ENCODE measurements at regions not wholly inside any gene's neighbourhood (a gene's known extent, or its start where the extent isn't known, plus 50 kb on each side); places are given as distances from the start of the nearest gene placed in this dataset.

GRCh38 chr7:131014906-131015656 is 281.1 kb upstream of the KLF14 start:
- no peaks in the 10 kb centered on the region for H3K36me3 ChIP-seq (ENCODE audit: control insufficient read depth, insufficient read depth, low read length)
- H3K4me3 ChIP-seq (ENCODE audit: low read depth, low read length), result no peak overlapping the region
- H3K27me3 ChIP-seq (ENCODE audit: control insufficient read depth, insufficient read depth, low read length), result no peaks in the 10 kb centered on the region
- peaks cover 9% of the 10 kb centered on the region for H3K4me1 ChIP-seq (ENCODE audit: control insufficient read depth, insufficient read depth, low read length)
- H3K27ac ChIP-seq (ENCODE audit: low read depth, low read length), result no peak overlapping the region
- H3K9me3 ChIP-seq (ENCODE audit: control insufficient read depth, insufficient read depth, low read length), result no peaks in the 10 kb centered on the region
- H3K9ac ChIP-seq (ENCODE audit: low read depth, low read length), result no peak overlapping the region

- Histone ChIP-seq H3K36me3 (ENCODE audit: control insufficient read depth, insufficient read depth, low read length) (no peaks in the 10 kb centered on the region), H3K4me1 (ENCODE audit: control insufficient read depth, insufficient read depth, low read length) (peaks cover 9% of the 10 kb centered on the region), H3K27me3 (ENCODE audit: control insufficient read depth, insufficient read depth, low read length) (no peaks in the 10 kb centered on the region), H3K27ac (ENCODE audit: low read depth, low read length) (no peak overlapping the region), H3K4me3 (ENCODE audit: low read depth, low read length) (no peak overlapping the region), H3K9ac (ENCODE audit: low read depth, low read length) (no peak overlapping the region), H3K9me3 (ENCODE audit: control insufficient read depth, insufficient read depth, low read length) (no peaks in the 10 kb centered on the region)
Observed at GRCh38 chr7:131015657-131015958, 281.6 kb upstream of the KLF14 start.

- peaks cover 9% of the 10 kb centered on the region for H3K4me1 ChIP-seq (ENCODE audit: control insufficient read depth, insufficient read depth, low read length)
- no peak overlapping the region for H3K9ac ChIP-seq (ENCODE audit: low read depth, low read length)
- no peaks in the 10 kb centered on the region for H3K27me3 ChIP-seq (ENCODE audit: control insufficient read depth, insufficient read depth, low read length)
- H3K9me3 ChIP-seq (ENCODE audit: control insufficient read depth, insufficient read depth, low read length), result no peaks in the 10 kb centered on the region
- no peak overlapping the region for H3K27ac ChIP-seq (ENCODE audit: low read depth, low read length)
- H3K36me3 ChIP-seq (ENCODE audit: control insufficient read depth, insufficient read depth, low read length), result no peaks in the 10 kb centered on the region
- H3K4me3 ChIP-seq (ENCODE audit: low read depth, low read length), result no peak overlapping the region
Observed at GRCh38 chr7:131016230-131016629, 282.2 kb upstream of the KLF14 start.

GRCh38 chr7:131019351-131019750 is 285.3 kb upstream of the KLF14 start:
- Histone ChIP-seq H3K4me1 (ENCODE audit: control insufficient read depth, insufficient read depth, low read length) (no peaks in the 10 kb centered on the region), H3K9ac (ENCODE audit: low read depth, low read length) (no peak overlapping the region), H3K9me3 (ENCODE audit: control insufficient read depth, insufficient read depth, low read length) (no peaks in the 10 kb centered on the region), H3K4me3 (ENCODE audit: low read depth, low read length) (no peak overlapping the region), H3K36me3 (ENCODE audit: control insufficient read depth, insufficient read depth, low read length) (no peaks in the 10 kb centered on the region), H3K27me3 (ENCODE audit: control insufficient read depth, insufficient read depth, low read length) (no peaks in the 10 kb centered on the region), H3K27ac (ENCODE audit: low read depth, low read length) (no peak overlapping the region)

GRCh38 chr7:131020759-131021261 is 286.8 kb upstream of the KLF14 start:
- no peak overlapping the region for H3K9ac ChIP-seq (ENCODE audit: low read depth, low read length)
- H3K4me3 ChIP-seq (ENCODE audit: low read depth, low read length), result no peak overlapping the region
- H3K27me3 ChIP-seq (ENCODE audit: control insufficient read depth, insufficient read depth, low read length), result no peaks in the 10 kb centered on the region
- H3K4me1 ChIP-seq (ENCODE audit: control insufficient read depth, insufficient read depth, low read length), result no peaks in the 10 kb centered on the region
- no peak overlapping the region for H3K27ac ChIP-seq (ENCODE audit: low read depth, low read length)
- no peaks in the 10 kb centered on the region for H3K9me3 ChIP-seq (ENCODE audit: control insufficient read depth, insufficient read depth, low read length)
- H3K36me3 ChIP-seq (ENCODE audit: control insufficient read depth, insufficient read depth, low read length), result no peaks in the 10 kb centered on the region

GRCh38 chr7:131021460-131021859 is 287.5 kb upstream of the KLF14 start:
- H3K4me3 ChIP-seq (ENCODE audit: low read depth, low read length), result no peak overlapping the region
- H3K27ac ChIP-seq (ENCODE audit: low read depth, low read length), result no peak overlapping the region
- H3K4me1 ChIP-seq (ENCODE audit: control insufficient read depth, insufficient read depth, low read length), result no peaks in the 10 kb centered on the region
- H3K9ac ChIP-seq (ENCODE audit: low read depth, low read length), result no peak overlapping the region
- no peaks in the 10 kb centered on the region for H3K9me3 ChIP-seq (ENCODE audit: control insufficient read depth, insufficient read depth, low read length)
- H3K27me3 ChIP-seq (ENCODE audit: control insufficient read depth, insufficient read depth, low read length), result no peaks in the 10 kb centered on the region
- no peaks in the 10 kb centered on the region for H3K36me3 ChIP-seq (ENCODE audit: control insufficient read depth, insufficient read depth, low read length)

- no peaks in the 10 kb centered on the region for H3K4me1 ChIP-seq (ENCODE audit: control insufficient read depth, insufficient read depth, low read length)
Observed at GRCh38 chr7:131021902-131022301, 287.9 kb upstream of the KLF14 start.

GRCh38 chr7:131026297-131027000 is 292.4 kb upstream of the KLF14 start:
- H3K9me3 ChIP-seq (ENCODE audit: control insufficient read depth, insufficient read depth, low read length), result no peaks in the 10 kb centered on the region
- H3K4me3 ChIP-seq (ENCODE audit: low read depth, low read length), result no peak overlapping the region
- no peak overlapping the region for H3K27ac ChIP-seq (ENCODE audit: low read depth, low read length)
- no peaks in the 10 kb centered on the region for H3K4me1 ChIP-seq (ENCODE audit: control insufficient read depth, insufficient read depth, low read length)
- H3K9ac ChIP-seq (ENCODE audit: low read depth, low read length), result no peak overlapping the region
- no peaks in the 10 kb centered on the region for H3K27me3 ChIP-seq (ENCODE audit: control insufficient read depth, insufficient read depth, low read length)
- H3K36me3 ChIP-seq (ENCODE audit: control insufficient read depth, insufficient read depth, low read length), result no peaks in the 10 kb centered on the region

More at GRCh38 chr7:131021902-131022301, 287.9 kb upstream of the KLF14 start:
- Histone ChIP-seq H3K4me3 (ENCODE audit: low read depth, low read length) (no peak overlapping the region), H3K36me3 (ENCODE audit: control insufficient read depth, insufficient read depth, low read length) (no peaks in the 10 kb centered on the region), H3K27ac (ENCODE audit: low read depth, low read length) (no peak overlapping the region), H3K9me3 (ENCODE audit: control insufficient read depth, insufficient read depth, low read length) (no peaks in the 10 kb centered on the region), H3K9ac (ENCODE audit: low read depth, low read length) (no peak overlapping the region), H3K27me3 (ENCODE audit: control insufficient read depth, insufficient read depth, low read length) (no peaks in the 10 kb centered on the region)

GRCh38 chr7:131027287-131027773 is 293.3 kb upstream of the KLF14 start:
- H3K4me1 ChIP-seq (ENCODE audit: control insufficient read depth, insufficient read depth, low read length), result no peaks in the 10 kb centered on the region
- H3K27ac ChIP-seq (ENCODE audit: low read depth, low read length), result no peak overlapping the region
- H3K27me3 ChIP-seq (ENCODE audit: control insufficient read depth, insufficient read depth, low read length), result no peaks in the 10 kb centered on the region
- H3K9me3 ChIP-seq (ENCODE audit: control insufficient read depth, insufficient read depth, low read length), result no peaks in the 10 kb centered on the region
- H3K9ac ChIP-seq (ENCODE audit: low read depth, low read length), result no peak overlapping the region
- H3K4me3 ChIP-seq (ENCODE audit: low read depth, low read length), result no peak overlapping the region
- H3K36me3 ChIP-seq (ENCODE audit: control insufficient read depth, insufficient read depth, low read length), result no peaks in the 10 kb centered on the region

GRCh38 chr7:131028295-131028694 is 294.3 kb upstream of the KLF14 start:
- no peak overlapping the region for H3K9ac ChIP-seq (ENCODE audit: low read depth, low read length)
- H3K27me3 ChIP-seq (ENCODE audit: control insufficient read depth, insufficient read depth, low read length), result no peaks in the 10 kb centered on the region
- no peak overlapping the region for H3K4me3 ChIP-seq (ENCODE audit: low read depth, low read length)
- H3K36me3 ChIP-seq (ENCODE audit: control insufficient read depth, insufficient read depth, low read length), result no peaks in the 10 kb centered on the region
- H3K4me1 ChIP-seq (ENCODE audit: control insufficient read depth, insufficient read depth, low read length), result no peaks in the 10 kb centered on the region
- no peak overlapping the region for H3K27ac ChIP-seq (ENCODE audit: low read depth, low read length)
- no peaks in the 10 kb centered on the region for H3K9me3 ChIP-seq (ENCODE audit: control insufficient read depth, insufficient read depth, low read length)

- Histone ChIP-seq H3K9me3 (ENCODE audit: control insufficient read depth, insufficient read depth, low read length) (no peaks in the 10 kb centered on the region), H3K27ac (ENCODE audit: low read depth, low read length) (no peak overlapping the region), H3K36me3 (ENCODE audit: control insufficient read depth, insufficient read depth, low read length) (no peaks in the 10 kb centered on the region), H3K27me3 (ENCODE audit: control insufficient read depth, insufficient read depth, low read length) (no peaks in the 10 kb centered on the region), H3K4me3 (ENCODE audit: low read depth, low read length) (no peak overlapping the region), H3K4me1 (ENCODE audit: control insufficient read depth, insufficient read depth, low read length) (no peaks in the 10 kb centered on the region), H3K9ac (ENCODE audit: low read depth, low read length) (no peak overlapping the region)
Observed at GRCh38 chr7:131029002-131029401, 295.0 kb upstream of the KLF14 start.
